ENCODE measurements at regions not wholly inside any gene's neighbourhood (a gene's known extent, or its start where the extent isn't known, plus 50 kb on each side); places are given as distances from the start of the nearest gene placed in this dataset.

GRCh38 chr10:44046605-44047004 lies 338.3 kb downstream of the CXCL12 start:
- TF ChIP-seq, protein P1, sequence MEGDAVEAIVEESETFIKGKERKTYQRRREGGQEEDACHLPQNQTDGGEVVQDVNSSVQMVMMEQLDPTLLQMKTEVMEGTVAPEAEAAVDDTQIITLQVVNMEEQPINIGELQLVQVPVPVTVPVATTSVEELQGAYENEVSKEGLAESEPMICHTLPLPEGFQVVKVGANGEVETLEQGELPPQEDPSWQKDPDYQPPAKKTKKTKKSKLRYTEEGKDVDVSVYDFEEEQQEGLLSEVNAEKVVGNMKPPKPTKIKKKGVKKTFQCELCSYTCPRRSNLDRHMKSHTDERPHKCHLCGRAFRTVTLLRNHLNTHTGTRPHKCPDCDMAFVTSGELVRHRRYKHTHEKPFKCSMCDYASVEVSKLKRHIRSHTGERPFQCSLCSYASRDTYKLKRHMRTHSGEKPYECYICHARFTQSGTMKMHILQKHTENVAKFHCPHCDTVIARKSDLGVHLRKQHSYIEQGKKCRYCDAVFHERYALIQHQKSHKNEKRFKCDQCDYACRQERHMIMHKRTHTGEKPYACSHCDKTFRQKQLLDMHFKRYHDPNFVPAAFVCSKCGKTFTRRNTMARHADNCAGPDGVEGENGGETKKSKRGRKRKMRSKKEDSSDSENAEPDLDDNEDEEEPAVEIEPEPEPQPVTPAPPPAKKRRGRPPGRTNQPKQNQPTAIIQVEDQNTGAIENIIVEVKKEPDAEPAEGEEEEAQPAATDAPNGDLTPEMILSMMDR (IDR thresholded peaks at IDR 0.05; ENCODE audit: insufficient read depth, low read depth, low read length, missing control alignments): no peak
- peak; percentile 19 for DNase-seq (ENCODE audit: low read depth)
- H3K4me3 ChIP-seq (ENCODE audit: low read length): no peak overlapping the region

DNA sequence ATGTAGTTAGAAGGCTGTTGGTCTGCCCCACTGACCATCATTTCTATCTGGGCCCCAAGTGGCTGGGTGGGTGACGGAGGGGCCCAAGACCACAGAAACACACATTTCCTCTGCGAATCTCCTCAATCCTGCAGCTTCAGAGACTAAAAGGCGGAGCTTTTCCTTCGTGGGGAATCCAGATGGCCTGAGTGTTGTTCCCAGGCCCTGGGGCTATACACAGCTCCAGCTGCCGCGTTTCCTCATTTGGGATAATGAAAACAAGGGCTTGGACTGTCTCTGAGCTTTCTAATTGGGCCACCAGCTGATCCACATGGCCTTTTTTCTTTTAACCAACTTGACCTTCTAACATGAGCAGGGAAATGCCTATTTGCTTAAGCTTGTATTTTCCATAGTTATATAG lies 339.9 kb downstream of the CXCL12 start:
- no peak for DNase-seq (ENCODE audit: low read depth)
- H3K4me3 ChIP-seq (ENCODE audit: low read length): no peak overlapping the region
- TF ChIP-seq, protein P1 (IDR thresholded peaks at IDR 0.05; ENCODE audit: insufficient read depth, low read depth, low read length, missing control alignments): no peak

GRCh38 chr10:44044549-44044948 lies 340.3 kb downstream of the CXCL12 start:
- DNase-seq (ENCODE audit: low read depth): no peak
- no peak overlapping the region for H3K4me3 ChIP-seq (ENCODE audit: low read length)
- TF ChIP-seq, protein P1 (IDR thresholded peaks at IDR 0.05; ENCODE audit: insufficient read depth, low read depth, low read length, missing control alignments): no peak

DNA sequence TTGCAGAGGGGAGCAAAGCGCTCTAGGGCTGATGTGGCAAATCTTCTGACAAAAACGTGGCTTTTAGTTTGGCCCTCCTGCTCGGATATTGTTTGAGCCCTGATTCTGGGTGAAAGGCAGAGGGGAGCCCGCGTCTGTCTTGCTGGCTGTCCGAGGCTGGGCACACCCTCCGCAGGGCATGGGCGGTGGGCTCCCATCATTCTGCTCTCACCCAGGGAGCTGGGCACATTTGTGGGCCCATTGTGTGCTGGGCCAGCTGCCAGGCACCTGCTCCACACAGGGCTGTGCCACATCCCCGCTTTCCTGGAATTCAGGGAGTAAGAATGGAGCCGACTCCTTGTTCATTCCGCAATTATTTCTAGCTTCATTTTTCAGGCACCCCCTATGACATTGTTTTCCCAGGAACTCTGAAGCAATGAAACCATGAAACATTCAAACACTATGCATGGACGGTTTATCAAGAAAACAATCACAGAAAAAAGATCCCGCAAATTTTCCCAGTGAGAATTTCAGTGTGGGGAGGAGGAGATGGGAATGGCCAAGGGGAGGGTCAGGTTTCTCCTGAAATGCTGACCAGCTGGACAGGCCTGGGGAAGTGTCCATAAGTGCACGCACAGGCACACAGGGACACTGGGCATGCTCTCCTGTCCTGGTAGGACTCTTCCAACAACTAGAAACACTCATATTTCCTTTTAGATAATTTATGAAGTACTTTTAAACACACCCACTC lies 341.1 kb downstream of the CXCL12 start:
- H3K4me3 ChIP-seq (ENCODE audit: low read length): no peak overlapping the region
- TF ChIP-seq, protein P1 (IDR thresholded peaks at IDR 0.05; ENCODE audit: insufficient read depth, low read depth, low read length, missing control alignments): no peak

GRCh38 chr10:44042926-44043602 lies 341.8 kb downstream of the CXCL12 start:
- DNase-seq (ENCODE audit: low read depth): no peak
- no peak overlapping the region for H3K4me3 ChIP-seq (ENCODE audit: low read length)
- TF ChIP-seq, protein P1 (IDR thresholded peaks at IDR 0.05; ENCODE audit: insufficient read depth, low read depth, low read length, missing control alignments): no peak

More for the DNA sequence above, 341.1 kb downstream of the CXCL12 start:
- DNase-seq (ENCODE audit: low read depth): no peak

- TF ChIP-seq, protein P1 (IDR thresholded peaks at IDR 0.05; ENCODE audit: insufficient read depth, low read depth, low read length, missing control alignments): no peak
- H3K4me3 ChIP-seq (ENCODE audit: low read length): no peak overlapping the region
- DNase-seq (ENCODE audit: low read depth): no peak
These were observed 342.7 kb downstream of the CXCL12 start for GRCh38 chr10:44042075-44042770.

Data from epithelial cell of esophagus (primary cell).